ENCODE measurements at regions not wholly inside any gene's neighbourhood (a gene's known extent, or its start where the extent isn't known, plus 50 kb on each side); places are given as distances from the start of the nearest gene placed in this dataset.

GRCh38 chr4:12071316-12071715, 642.6 kb upstream of the HS3ST1 start:
- H3K4me3 ChIP-seq (ENCODE audit: low read depth, low read length) = no peak overlapping the region
- no peak for DNase-seq (ENCODE audit: low read depth)
- no peak for TF ChIP-seq CTCF (IDR thresholded peaks at IDR 0.05; ENCODE audit: insufficient read depth, low read length)

DNA sequence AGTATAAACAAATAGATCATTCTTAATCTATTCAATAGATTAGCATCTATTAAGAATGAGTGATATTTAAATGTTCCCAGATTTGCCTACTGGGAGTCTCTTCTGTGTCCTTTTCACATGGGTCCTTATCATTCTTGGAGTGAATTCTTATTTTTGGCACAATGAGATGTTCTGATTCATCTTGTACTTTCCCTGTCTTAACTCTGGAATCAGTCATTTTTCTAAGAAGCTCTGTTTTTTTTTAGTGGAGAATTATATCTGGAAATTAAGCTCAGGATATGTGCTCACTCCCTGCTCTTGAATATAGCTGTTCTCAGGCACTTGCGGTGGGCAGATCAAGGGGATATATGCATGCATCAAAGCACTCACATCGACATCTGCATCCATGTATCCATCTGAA, 625.3 kb upstream of the HS3ST1 start:
- no peak for TF ChIP-seq CTCF (IDR thresholded peaks at IDR 0.05; ENCODE audit: insufficient read depth, low read length)
- peak; percentile 52 for DNase-seq (ENCODE audit: low read depth)

GRCh38 chr4:12053556-12053955, 624.9 kb upstream of the HS3ST1 start:
- no peak for TF ChIP-seq CTCF (IDR thresholded peaks at IDR 0.05; ENCODE audit: insufficient read depth, low read length)
- no peak overlapping the region for H3K4me3 ChIP-seq (ENCODE audit: low read depth, low read length)
- no peak for DNase-seq (ENCODE audit: low read depth)

More for the DNA sequence above, 625.3 kb upstream of the HS3ST1 start:
- H3K4me3 ChIP-seq (ENCODE audit: low read depth, low read length) = no peak overlapping the region

DNA sequence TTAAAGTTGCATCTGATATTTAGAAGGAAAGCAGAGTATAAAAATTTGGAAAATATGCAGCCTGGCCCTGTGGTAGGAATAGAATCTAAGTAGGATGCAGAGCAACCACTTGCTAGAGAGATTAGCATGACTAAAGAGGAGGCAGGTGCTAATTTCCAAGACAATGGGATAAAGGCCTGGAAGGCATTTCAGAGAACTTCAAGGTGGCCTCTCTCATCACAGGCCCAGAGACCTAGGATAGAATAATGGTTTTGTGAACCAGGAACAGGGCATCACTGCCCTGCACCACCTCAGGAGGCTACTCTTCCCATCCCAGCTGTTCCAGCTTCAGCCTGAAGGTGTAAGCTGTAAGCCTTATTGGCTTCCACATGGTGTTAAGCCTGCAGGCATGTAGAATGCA, 621.7 kb upstream of the HS3ST1 start:
- DNase-seq (ENCODE audit: low read depth) = no peak
- H3K4me3 ChIP-seq (ENCODE audit: low read depth, low read length) = no peak overlapping the region
- no peak for TF ChIP-seq CTCF (IDR thresholded peaks at IDR 0.05; ENCODE audit: insufficient read depth, low read length)

DNA sequence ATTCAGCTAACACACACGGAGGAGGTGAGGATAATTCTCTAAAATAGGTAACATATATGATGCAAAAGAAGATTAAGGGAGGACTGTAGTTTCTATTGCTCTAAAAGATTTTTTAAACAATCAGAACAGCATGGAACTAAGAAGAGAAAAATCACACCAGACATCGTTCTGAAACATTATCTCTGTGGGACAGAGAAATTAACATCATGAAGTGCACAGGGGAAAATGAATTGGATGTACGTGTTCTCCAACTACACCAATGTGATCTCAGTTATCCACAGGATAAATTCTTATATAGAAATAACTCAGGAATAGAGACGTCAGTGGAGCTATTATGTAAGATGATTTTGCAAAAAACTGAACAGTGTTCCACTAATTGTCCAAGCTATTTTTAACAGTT, 614.1 kb upstream of the HS3ST1 start:
- no peak overlapping the region for H3K4me3 ChIP-seq (ENCODE audit: low read depth, low read length)
- no peak for DNase-seq (ENCODE audit: low read depth)
- TF ChIP-seq CTCF (IDR thresholded peaks at IDR 0.05; ENCODE audit: insufficient read depth, low read length) = no peak

GRCh38 chr4:12041828-12042227, 613.1 kb upstream of the HS3ST1 start:
- no peak overlapping the region for H3K4me3 ChIP-seq (ENCODE audit: low read depth, low read length)
- no peak for DNase-seq (ENCODE audit: low read depth)
- peak; percentile 12 for TF ChIP-seq CTCF (IDR thresholded peaks at IDR 0.05; ENCODE audit: insufficient read depth, low read length)

DNA sequence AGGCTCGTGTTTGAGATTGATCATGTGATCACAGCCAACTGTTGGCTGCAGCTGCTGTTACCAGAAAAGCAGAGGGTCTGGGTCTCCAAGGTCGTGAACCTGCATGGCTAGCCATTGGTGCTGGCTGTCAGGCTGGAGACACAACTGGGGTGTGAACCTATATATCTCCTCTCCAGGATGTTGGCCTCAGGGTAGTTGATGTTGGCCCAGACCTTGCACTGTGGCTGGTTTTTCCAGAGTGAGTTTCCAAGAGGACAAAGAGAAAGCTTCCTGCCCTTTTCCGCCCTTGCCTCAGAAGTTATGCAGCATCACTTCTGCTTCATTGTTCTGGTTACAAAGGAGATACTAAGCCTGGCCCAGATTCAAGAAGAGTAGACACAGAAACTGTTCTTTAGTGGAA, 607.8 kb upstream of the HS3ST1 start:
- no peak for TF ChIP-seq CTCF (IDR thresholded peaks at IDR 0.05; ENCODE audit: insufficient read depth, low read length)
- DNase-seq (ENCODE audit: low read depth) = peak; percentile 30
- no peak overlapping the region for H3K4me3 ChIP-seq (ENCODE audit: low read depth, low read length)
